HCT116 (cell line): ENCODE measurements at regions not wholly inside any gene's neighbourhood (a gene's known extent, or its start where the extent isn't known, plus 50 kb on each side); places are given as distances from the start of the nearest gene placed in this dataset.
A peak's percentile ranks its signal among the peaks of the same experiment; 100 is the strongest.

ENCODE experiments used
- ATAC-seq: fragments of 200-7000 bp; cut with Tn5 transposase; 2 replicates; pipeline ENCODE4 v1.9.1; 2020; ENCODE audit warnings: mild to moderate bottlenecking, moderate library complexity
- BruUV-seq: library from RNA; stranded (reverse); fragments of 400-500 nt; replicated peaks from 2 replicates; lab custom pipeline; 2021; lab: Mats Ljungman, UMichigan
- CTCF ChIA-PET: fragments of 300-600 bp; sonication (Branson Sonifier 250); formaldehyde crosslinking; loops from one replicate; lab custom pipeline; 2021; ENCODE audit warnings: antibody characterized with exemption; lab: Charles Lee
- POLR2A ChIA-PET: fragments of 300-600, 350-600 bp; sonication (Branson Sonifier 250); formaldehyde crosslinking; loops from one replicate; lab custom pipeline; 2021; ENCODE audit warnings: antibody characterized with exemption; lab: Charles Lee
- RAD21 ChIA-PET, 2 experiments: fragments of 300-600 bp; sonication (Branson Sonifier 250); formaldehyde crosslinking; loops; one replicate each; lab custom pipeline; 2023; ENCODE audit warnings: low total read pairs in 2 of 2; ENCODE audit not compliant: uncharacterized antibody in 2 of 2, unreplicated experiment in 2 of 2, low non-redundant PET in 1 of 2; lab: Charles Lee
- DNase-seq: peaks from one replicate; pipeline ENCODE4 v3.0.0-alpha.2; 2010; ENCODE audit warnings: low read depth, low spot score
- H2AFZ ChIP-seq: fragments of 200-600 bp; shearing (Covaris generic), sonication (generic); 2 replicates; pipeline ENCODE4 v1.6.1; 2017; ENCODE audit warnings: low read depth, mixed run types, mixed read lengths, antibody characterized with exemption, low read length; ENCODE audit not compliant: poor library complexity, severe bottlenecking
- H3K27ac ChIP-seq: 2 replicates; pipeline ENCODE4 v1.5.1; 2012; ENCODE audit warnings: low read depth, low read length
- H3K27me3 ChIP-seq: fragments of 200-600 bp; sonication (generic); 2 replicates; pipeline ENCODE4 v1.6.1; 2016; ENCODE audit warnings: mixed run types, low read length, mixed read lengths; ENCODE audit not compliant: insufficient read depth
- H3K36me3 ChIP-seq, 2 experiments: fragments of 200-500 bp in 1 of 2; fragments of 200-600 bp in 1 of 2; sonication (Bioruptor generic) in 1 of 2; sonication (generic) in 1 of 2; 2 replicates each; pipeline versions ENCODE4 v1.5.1 to v1.6.1; 2014 to 2016; ENCODE audit warnings: low read length in 2 of 2, inconsistent platforms in 1 of 2, mixed read lengths in 1 of 2, mixed run types in 1 of 2; ENCODE audit not compliant: insufficient read depth in 2 of 2, control insufficient read depth in 1 of 2
- H3K4me1 ChIP-seq, 2 experiments: fragments of 200-600 bp in 1 of 2; sonication (generic) in 1 of 2; 2 replicates each; pipeline versions ENCODE4 v1.5.1 to v1.6.1; 2012 to 2017; ENCODE audit warnings: low read length in 2 of 2, inconsistent platforms in 1 of 2, mild to moderate bottlenecking in 1 of 2, mixed read lengths in 1 of 2, mixed run types in 1 of 2, moderate library complexity in 1 of 2; ENCODE audit not compliant: insufficient read depth in 2 of 2, control insufficient read depth in 1 of 2
- H3K4me2 ChIP-seq: fragments of 200-600 bp; sonication (generic); 2 replicates; pipeline ENCODE4 v1.6.1; 2017; ENCODE audit warnings: mixed run types, low read length, mixed read lengths
- H3K4me3 ChIP-seq, 2 experiments: fragments of 200-600 bp in 1 of 2; sonication (generic) in 1 of 2; replicated peaks in 1 of 2; 2 replicates each; pipeline ENCODE4 v1.5.1; 2011 to 2016; ENCODE audit warnings: low read length in 2 of 2, control low read depth in 1 of 2, low read depth in 1 of 2, mild to moderate bottlenecking in 1 of 2, mixed read lengths in 1 of 2, mixed run types in 1 of 2
- H3K79me2 ChIP-seq: fragments of 200-600 bp; sonication (generic); 2 replicates; pipeline ENCODE4 v1.6.1; 2017; ENCODE audit warnings: mild to moderate bottlenecking, mixed run types, low read length, moderate library complexity, mixed read lengths; ENCODE audit not compliant: insufficient read depth
- H3K9ac ChIP-seq: fragments of 200-600 bp; sonication (generic); 2 replicates; pipeline ENCODE4 v1.6.1; 2016; ENCODE audit warnings: low read length, mixed read lengths
- H3K9me2 ChIP-seq: fragments of 200-600 bp; sonication (generic), shearing (Covaris generic); 2 replicates; pipeline ENCODE4 v1.6.1; 2017; ENCODE audit warnings: mixed run types, mild to moderate bottlenecking, moderate library complexity; ENCODE audit not compliant: insufficient read depth
- H3K9me3 ChIP-seq, 2 experiments: fragments of 200-500 bp in 1 of 2; fragments of 200-600 bp in 1 of 2; sonication (Bioruptor generic) in 1 of 2; sonication (generic) in 1 of 2; 2 replicates each; pipeline ENCODE4 v1.6.1; 2014 to 2017; ENCODE audit warnings: low read length in 2 of 2, mixed read lengths in 2 of 2, inconsistent platforms in 1 of 2, low read depth in 1 of 2, mild to moderate bottlenecking in 1 of 2, mixed run types in 1 of 2, moderate library complexity in 1 of 2; ENCODE audit not compliant: control insufficient read depth in 1 of 2, insufficient read depth in 1 of 2
- H4K20me1 ChIP-seq: fragments of 200-600 bp; sonication (generic), shearing (Covaris generic); 2 replicates; pipeline ENCODE4 v1.6.1; 2017; ENCODE audit warnings: mixed run types, mild to moderate bottlenecking, moderate library complexity; ENCODE audit not compliant: insufficient read depth
- CTCF ChIP-seq, 3 experiments: fragments of 200-600 bp in 1 of 3; sonication (generic) in 1 of 3; IDR thresholded peaks in 2 of 3; conservative IDR thresholded peaks in 1 of 3; 2 replicates each; pipeline ENCODE4 v1.5.1; 2012 to 2017; ENCODE audit warnings: low read depth in 2 of 3, low read length in 2 of 3, antibody characterized with exemption in 1 of 3, borderline replicate concordance in 1 of 3, control low read depth in 1 of 3, mild to moderate bottlenecking in 1 of 3, mixed read lengths in 1 of 3, mixed run types in 1 of 3, moderate library complexity in 1 of 3; ENCODE audit not compliant: insufficient read depth in 1 of 3
- EGR1 ChIP-seq: IDR thresholded peaks from 2 replicates; pipeline ENCODE4 v1.6.1; 2012; ENCODE audit warnings: low read depth
- ELF1 ChIP-seq: IDR thresholded peaks from 2 replicates; pipeline ENCODE4 v1.6.1; 2012; ENCODE audit warnings: low read depth, borderline replicate concordance
- EZH2 ChIP-seq: fragments of 200-600 bp; sonication (generic); IDR thresholded peaks from 2 replicates; pipeline ENCODE4 v1.6.1; 2017; ENCODE audit warnings: antibody characterized with exemption, mixed run types
- EZH2phosphoT487 ChIP-seq: fragments of 200-600 bp; IDR thresholded peaks from 2 replicates; pipeline ENCODE4 v1.6.1; 2018; ENCODE audit warnings: antibody characterized with exemption, borderline replicate concordance
- FOSL1 ChIP-seq: IDR thresholded peaks from 2 replicates; pipeline ENCODE4 v1.6.1; 2012; ENCODE audit warnings: low read depth
- JUND ChIP-seq: IDR thresholded peaks from 2 replicates; pipeline ENCODE4 v1.6.1; 2012
- POLR2A ChIP-seq: IDR thresholded peaks from 2 replicates; pipeline ENCODE4 v1.7.0; 2011; ENCODE audit warnings: borderline replicate concordance; ENCODE audit not compliant: insufficient read depth, insufficient read length; ENCODE audit errors: extremely low read depth
- POLR2AphosphoS5 ChIP-seq: IDR thresholded peaks from 2 replicates; pipeline ENCODE4 v1.6.1; 2011; ENCODE audit warnings: mild to moderate bottlenecking, low read depth, low read length, moderate library complexity
- RAD21 ChIP-seq: IDR thresholded peaks from 2 replicates; pipeline ENCODE4 v1.6.1; 2012; ENCODE audit warnings: low read depth, mild to moderate bottlenecking
- REST ChIP-seq: IDR thresholded peaks from 2 replicates; pipeline ENCODE4 v1.6.1; 2012; ENCODE audit warnings: low read depth
- SP1 ChIP-seq: IDR thresholded peaks from 2 replicates; pipeline ENCODE4 v1.6.1; 2012; ENCODE audit warnings: low read depth
- SRF ChIP-seq: IDR thresholded peaks from 2 replicates; pipeline ENCODE4 v1.6.1; 2012; ENCODE audit warnings: low read depth
- YY1 ChIP-seq: IDR thresholded peaks from 2 replicates; pipeline ENCODE4 v1.6.1; 2011; ENCODE audit warnings: low read length, low read depth, moderate library complexity, mild to moderate bottlenecking; ENCODE audit not compliant: insufficient replicate concordance; ENCODE audit errors: extremely low read depth
- ZFX ChIP-seq: fragments of 450-650 bp; IDR thresholded peaks from 2 replicates; pipeline ENCODE4 v1.6.1; 2017
- intact Hi-C: fragments of 100-400 bp; cut with micrococcal nuclease; formaldehyde crosslinking; loops from 2 replicates; pipeline ENCODE4 v1.10.0; 2022
- TF ChIP-seq, protein P1 (sequence below): IDR thresholded peaks from 2 replicates; pipeline ENCODE4 v1.6.1; 2011; ENCODE audit warnings: mild to moderate bottlenecking, low read length, moderate library complexity; ENCODE audit not compliant: insufficient replicate concordance; ENCODE audit errors: extremely low read depth
- TF ChIP-seq, protein P2 (sequence below): IDR thresholded peaks from 2 replicates; pipeline ENCODE4 v1.6.1; 2012

DNA sequence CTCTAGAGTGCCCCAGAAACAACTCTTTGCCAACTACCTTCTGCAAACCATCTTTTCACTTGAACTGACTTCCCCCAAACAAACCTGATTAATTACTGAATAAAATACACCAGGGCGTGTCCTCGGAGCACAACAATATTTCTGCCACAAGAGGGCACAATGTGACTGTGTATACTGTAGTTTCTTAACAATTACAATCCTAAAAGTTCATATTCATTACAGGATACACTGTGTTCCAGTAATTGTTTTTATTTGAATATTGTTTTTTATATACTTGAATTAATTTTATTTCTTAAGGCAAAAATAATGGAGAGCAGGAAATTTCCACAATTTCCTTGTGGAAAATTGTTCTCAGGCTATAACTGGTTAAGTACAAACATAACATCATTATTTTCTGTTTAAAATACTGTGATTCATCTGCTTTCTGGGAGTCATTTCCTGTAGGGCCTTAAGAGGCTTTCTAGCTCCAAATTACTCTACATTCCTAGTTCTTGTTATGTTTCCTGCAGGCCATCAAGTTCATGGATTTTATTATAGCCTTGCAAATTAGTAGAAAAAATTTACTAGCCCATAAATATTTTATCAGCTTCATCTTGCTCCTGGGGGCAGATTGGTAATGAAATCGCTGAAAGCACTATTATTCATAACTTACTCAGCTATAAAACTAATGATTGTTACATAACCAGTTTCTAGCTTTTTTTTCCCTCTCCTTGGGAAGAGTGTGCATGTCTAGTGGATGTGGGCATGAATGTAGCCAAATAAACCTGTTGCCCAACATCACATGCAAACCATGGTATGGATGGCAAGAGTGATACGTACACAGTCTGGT lies 51.9 kb upstream of the SLC22A16 start:
- Histone ChIP-seq H3K9ac (no peak overlapping the region), H3K4me1 (peaks cover 0 to 28% of the 10 kb centered on the region in 2 experiments; a peak in 2 of 4 replicates), H2AFZ (peak overlapping the region; percentile 63)
- TF ChIP-seq EZH2 (no peak), FOSL1 (no peak), EZH2phosphoT487 (no peak), RAD21 (peak; percentile 95), JUND (no peak), REST (no peak), ZFX (no peak), SRF (no peak), POLR2AphosphoS5 (no peak), YY1 (no peak), ELF1 (no peak), CTCF (IDR thresholded peaks at IDR 0.05 in 2 of 3, conservative IDR thresholded peaks at IDR 0.05 in 1 of 3; ENCODE audit: borderline replicate concordance in 1 of 3, insufficient read depth in 1 of 3, low read depth in 2 of 3, low read length in 2 of 3) (peak; percentile 62 to 87 (median 76)), EGR1 (no peak), POLR2A (no peak), SP1 (no peak)
- TF ChIP-seq, protein P1, sequence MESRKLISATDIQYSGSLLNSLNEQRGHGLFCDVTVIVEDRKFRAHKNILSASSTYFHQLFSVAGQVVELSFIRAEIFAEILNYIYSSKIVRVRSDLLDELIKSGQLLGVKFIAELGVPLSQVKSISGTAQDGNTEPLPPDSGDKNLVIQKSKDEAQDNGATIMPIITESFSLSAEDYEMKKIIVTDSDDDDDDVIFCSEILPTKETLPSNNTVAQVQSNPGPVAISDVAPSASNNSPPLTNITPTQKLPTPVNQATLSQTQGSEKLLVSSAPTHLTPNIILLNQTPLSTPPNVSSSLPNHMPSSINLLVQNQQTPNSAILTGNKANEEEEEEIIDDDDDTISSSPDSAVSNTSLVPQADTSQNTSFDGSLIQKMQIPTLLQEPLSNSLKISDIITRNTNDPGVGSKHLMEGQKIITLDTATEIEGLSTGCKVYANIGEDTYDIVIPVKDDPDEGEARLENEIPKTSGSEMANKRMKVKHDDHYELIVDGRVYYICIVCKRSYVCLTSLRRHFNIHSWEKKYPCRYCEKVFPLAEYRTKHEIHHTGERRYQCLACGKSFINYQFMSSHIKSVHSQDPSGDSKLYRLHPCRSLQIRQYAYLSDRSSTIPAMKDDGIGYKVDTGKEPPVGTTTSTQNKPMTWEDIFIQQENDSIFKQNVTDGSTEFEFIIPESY: no peak
- TF ChIP-seq, protein P2, sequence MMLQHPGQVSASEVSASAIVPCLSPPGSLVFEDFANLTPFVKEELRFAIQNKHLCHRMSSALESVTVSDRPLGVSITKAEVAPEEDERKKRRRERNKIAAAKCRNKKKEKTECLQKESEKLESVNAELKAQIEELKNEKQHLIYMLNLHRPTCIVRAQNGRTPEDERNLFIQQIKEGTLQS: no peak
- TF ChIP-seq, all 23 proteins: peak for 2
- Histone ChIP-seq H3K9me2 (no peaks in the 10 kb centered on the region), H3K79me2 (no peaks in the 10 kb centered on the region), H3K27me3 (no peaks in the 10 kb centered on the region), H3K9me3 (no peaks in the 10 kb centered on the region), H3K4me2 (0 out of 2 replicates have a peak overlapping the region, but pooled peaks have one; percentile 4), H3K36me3 (no peaks in the 10 kb centered on the region), H3K4me3 (no peak overlapping the region), H3K27ac (no peak overlapping the region), H4K20me1 (no peaks in the 10 kb centered on the region)
- no TSS peak for BruUV-seq
- RAD21 ChIA-PET: no interaction called here
- CTCF ChIA-PET: interaction anchor here (0.7 to 1.7 kb wide), 8 partner anchors 154 to 731 kb away, joined by 3 to 10 read pairs (median 4); partner anchors contain the start of gene CDK19
- peak; percentile 56 for DNase-seq
- POLR2A ChIA-PET: interaction anchor here (0.8 to 1.2 kb wide), 2 partner anchors 346 to 351 kb away, joined by 3 to 4 read pairs; partner anchors contain the start of gene AMD1
- intact Hi-C loops: loop anchor here (1.0 to 5.0 kb wide), 6 partner anchors 154 to 730 kb away; a partner anchor contains a TSS
- peak; percentile 82 for ATAC-seq
